Cerebellar nuclear complex (tissue), 1 donor: ENCODE measurements at regions not wholly inside any gene's neighbourhood (a gene's known extent, or its start where the extent isn't known, plus 50 kb on each side); places are given as distances from the start of the nearest gene placed in this dataset.
"Not testable (repeated sequence)": the region's sequence is repeated elsewhere in the genome, so short reads cannot be mapped to it uniquely, and the experiment has no call there.

Experiments
- DNase-seq, 2 experiments: peaks; one replicate each; lab custom pipeline; 2025; lab: John Stamatoyannopoulos, UW

GRCh38 chr5:93220431-93220830, 360.6 kb downstream of the NR2F1-AS1 start:
- DNase-seq: no peak

- DNase-seq: no peak
Observed at GRCh38 chr5:93219641-93220145, 361.3 kb downstream of the NR2F1-AS1 start.

- not testable (repeated sequence) for DNase-seq
Observed at GRCh38 chr5:93213111-93213794, 367.8 kb downstream of the NR2F1-AS1 start.

- peak; percentile 76 to 89 for DNase-seq
Observed at GRCh38 chr5:93209476-93209875, 371.5 kb downstream of the NR2F1-AS1 start.

GRCh38 chr5:93208141-93208751, 372.8 kb downstream of the NR2F1-AS1 start:
- no peak for DNase-seq

- DNase-seq: no peak
Observed at GRCh38 chr5:93206203-93206602, 374.8 kb downstream of the NR2F1-AS1 start.

- DNase-seq: no peak
Observed at GRCh38 chr5:93201061-93201460, 380.0 kb downstream of the NR2F1-AS1 start.

GRCh38 chr5:93196986-93197385, 384.0 kb downstream of the NR2F1-AS1 start:
- no peak for DNase-seq

- DNase-seq: no peak
Observed at GRCh38 chr5:93193431-93194347, 387.3 kb downstream of the NR2F1-AS1 start.

- no peak for DNase-seq
Observed at GRCh38 chr5:93192683-93193082, 388.3 kb downstream of the NR2F1-AS1 start.

GRCh38 chr5:93192087-93192486, 388.9 kb downstream of the NR2F1-AS1 start:
- DNase-seq: no peak

GRCh38 chr5:93191035-93191817, 389.8 kb downstream of the NR2F1-AS1 start:
- DNase-seq: no peak

GRCh38 chr5:93189707-93190120, 391.3 kb downstream of the NR2F1-AS1 start:
- DNase-seq: no peak

GRCh38 chr5:93188876-93189485, 392.0 kb downstream of the NR2F1-AS1 start:
- no peak for DNase-seq

- no peak for DNase-seq
Observed at GRCh38 chr5:93186076-93186682, 394.8 kb downstream of the NR2F1-AS1 start.

GRCh38 chr5:93184041-93184440, 397.0 kb downstream of the NR2F1-AS1 start:
- DNase-seq: no peak

- DNase-seq: no peak
Observed at GRCh38 chr5:93179466-93179865, 401.6 kb downstream of the NR2F1-AS1 start.

GRCh38 chr5:93174930-93175329, 406.1 kb downstream of the NR2F1-AS1 start:
- no peak for DNase-seq

GRCh38 chr5:93165559-93165958, 415.5 kb downstream of the NR2F1-AS1 start:
- DNase-seq: no peak

GRCh38 chr5:93164690-93165089, 416.3 kb downstream of the NR2F1-AS1 start:
- no peak for DNase-seq
